ENCODE measurements at regions not wholly inside any gene's neighbourhood (a gene's known extent, or its start where the extent isn't known, plus 50 kb on each side); places are given as distances from the start of the nearest gene placed in this dataset.

DNA sequence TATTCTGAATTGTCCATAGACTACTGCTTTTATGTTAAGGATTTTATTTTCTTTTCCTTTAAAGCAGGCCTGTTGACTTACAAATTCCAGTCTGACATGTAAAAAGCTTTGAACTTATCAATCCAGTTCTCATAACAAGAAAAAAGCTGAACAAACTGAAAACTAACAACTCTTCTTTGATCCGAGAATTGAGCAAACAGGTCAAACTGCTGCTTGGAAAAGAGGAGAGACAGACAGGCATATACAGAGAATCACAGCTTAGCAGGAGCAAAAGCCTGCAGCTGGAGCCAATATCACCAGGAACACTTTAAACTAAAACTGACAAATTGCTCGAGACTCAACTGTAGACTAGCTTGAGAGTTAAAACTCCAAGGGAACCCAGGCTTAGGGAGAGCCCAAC, 85.8 kb downstream of the HINT1 start:
- DNase-seq = no peak
- no peaks in the 10 kb centered on the region for H3K4me1 ChIP-seq (ENCODE audit: insufficient read depth, low read length)
- CTCF ChIA-PET = no interaction called here
- H3K4me1 Mint-ChIP-seq (ENCODE audit: low read depth) = peaks cover 23% of the 10 kb centered on the region
- no peaks in the 10 kb centered on the region for H3K36me3 Mint-ChIP-seq (ENCODE audit: low read depth)
- H3K4me3 Mint-ChIP-seq = no peak overlapping the region
- H3K9me3 ChIP-seq (ENCODE audit: control insufficient read depth in 1 of 2, insufficient read depth in 1 of 2, low read length in 2 of 2) = no peaks in the 10 kb centered on the region
- POLR2A ChIA-PET = interaction anchor here (0.6 to 1.0 kb wide), 2 partner anchors 10 to 416 kb away, joined by 3 read pairs; no protein-coding TSS in a partner anchor
- no peaks in the 10 kb centered on the region for H3K9me3 Mint-ChIP-seq
- no peak overlapping the region for H3K27ac ChIP-seq (ENCODE audit: low read depth in 1 of 2, low read length in 2 of 2)
- no peak overlapping the region for H3K4me3 ChIP-seq (ENCODE audit: low read length)
- no peak for ATAC-seq (ENCODE audit: poor library complexity)
- H3K36me3 ChIP-seq (ENCODE audit: insufficient read depth, low read length) = no peaks in the 10 kb centered on the region
- no peaks in the 10 kb centered on the region for H3K27me3 Mint-ChIP-seq
- intact Hi-C loops (cut with DNase I, micrococcal nuclease) = no loop called here
- no peaks in the 10 kb centered on the region for H3K27me3 ChIP-seq (ENCODE audit: control insufficient read depth in 1 of 2, insufficient read depth in 2 of 2, low read length in 2 of 2)
- no peak overlapping the region for H3K27ac Mint-ChIP-seq
- TF ChIP-seq, protein P1, sequence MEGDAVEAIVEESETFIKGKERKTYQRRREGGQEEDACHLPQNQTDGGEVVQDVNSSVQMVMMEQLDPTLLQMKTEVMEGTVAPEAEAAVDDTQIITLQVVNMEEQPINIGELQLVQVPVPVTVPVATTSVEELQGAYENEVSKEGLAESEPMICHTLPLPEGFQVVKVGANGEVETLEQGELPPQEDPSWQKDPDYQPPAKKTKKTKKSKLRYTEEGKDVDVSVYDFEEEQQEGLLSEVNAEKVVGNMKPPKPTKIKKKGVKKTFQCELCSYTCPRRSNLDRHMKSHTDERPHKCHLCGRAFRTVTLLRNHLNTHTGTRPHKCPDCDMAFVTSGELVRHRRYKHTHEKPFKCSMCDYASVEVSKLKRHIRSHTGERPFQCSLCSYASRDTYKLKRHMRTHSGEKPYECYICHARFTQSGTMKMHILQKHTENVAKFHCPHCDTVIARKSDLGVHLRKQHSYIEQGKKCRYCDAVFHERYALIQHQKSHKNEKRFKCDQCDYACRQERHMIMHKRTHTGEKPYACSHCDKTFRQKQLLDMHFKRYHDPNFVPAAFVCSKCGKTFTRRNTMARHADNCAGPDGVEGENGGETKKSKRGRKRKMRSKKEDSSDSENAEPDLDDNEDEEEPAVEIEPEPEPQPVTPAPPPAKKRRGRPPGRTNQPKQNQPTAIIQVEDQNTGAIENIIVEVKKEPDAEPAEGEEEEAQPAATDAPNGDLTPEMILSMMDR (IDR thresholded peaks at IDR 0.05) = no peak

DNA sequence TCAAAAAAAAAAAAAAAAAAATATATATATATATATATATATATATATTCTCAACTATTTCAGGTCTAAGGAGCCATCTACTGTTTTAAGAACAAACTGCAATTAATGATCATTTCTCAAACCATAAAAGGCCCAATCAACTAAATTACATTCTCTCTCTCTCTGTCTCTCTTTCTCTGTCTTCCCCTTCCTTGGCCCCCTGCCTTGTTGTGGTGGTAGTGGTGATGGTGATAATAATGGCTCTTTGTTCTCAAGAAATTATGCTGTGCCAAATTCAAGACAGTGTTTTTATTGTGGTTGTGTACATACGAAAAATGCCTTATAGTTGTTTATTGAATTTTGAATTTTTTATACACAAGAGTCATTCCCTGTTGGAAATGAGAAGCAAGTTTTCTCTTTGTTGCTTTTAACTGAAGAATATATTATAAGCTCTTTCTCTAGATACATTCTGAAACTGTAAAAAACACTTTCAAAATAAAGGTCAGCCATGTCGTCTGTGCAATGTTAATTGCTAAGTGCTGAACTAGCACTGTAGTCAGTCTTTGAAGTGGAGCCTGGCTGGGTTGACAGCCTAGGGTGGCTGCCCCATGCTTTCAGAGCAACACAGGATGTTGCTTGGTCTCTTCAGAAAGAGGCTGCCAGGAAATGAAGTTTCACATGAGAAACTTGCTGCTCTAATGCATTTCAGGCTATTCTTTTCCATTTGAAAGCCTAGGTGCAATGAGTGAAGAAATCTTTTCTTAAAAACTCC, 96.0 kb downstream of the HINT1 start:
- TF ChIP-seq, protein P1 (IDR thresholded peaks at IDR 0.05) = peak; percentile 30
- CTCF ChIA-PET = no interaction called here
- Histone ChIP-seq H3K27ac (ENCODE audit: low read depth in 1 of 2, low read length in 2 of 2) (peak overlapping the region; percentile 7 to 61), H3K4me3 (ENCODE audit: low read length) (peak overlapping the region; percentile 20), H3K36me3 (ENCODE audit: insufficient read depth, low read length) (no peaks in the 10 kb centered on the region), H3K4me1 (ENCODE audit: insufficient read depth, low read length) (peaks cover 23% of the 10 kb centered on the region), H3K9me3 (ENCODE audit: control insufficient read depth in 1 of 2, insufficient read depth in 1 of 2, low read length in 2 of 2) (peaks cover 6 to 19% of the 10 kb centered on the region in 2 experiments), H3K27me3 (ENCODE audit: control insufficient read depth in 1 of 2, insufficient read depth in 2 of 2, low read length in 2 of 2) (no peaks in the 10 kb centered on the region)
- Mint-ChIP-seq H3K4me3 (peak overlapping the region; percentile 70), H3K27me3 (no peaks in the 10 kb centered on the region), H3K36me3 (ENCODE audit: low read depth) (peaks cover 21% of the 10 kb centered on the region), H3K27ac (peak overlapping the region; percentile 94), H3K9me3 (peaks cover 9% of the 10 kb centered on the region), H3K4me1 (ENCODE audit: low read depth) (peaks cover 52% of the 10 kb centered on the region)
- DNase-seq (peak; percentile 26 to 87 (median 58)), ATAC-seq (ENCODE audit: poor library complexity) (peak; percentile 100)
- intact Hi-C loops (cut with DNase I, micrococcal nuclease) = loop anchor here in 1 of 2 experiments (5.0 kb wide), 1 partner anchor 197 kb away; no protein-coding TSS in a partner anchor
- POLR2A ChIA-PET = interaction anchor here (0.6 to 1.0 kb wide), 2 partner anchors 10 to 245 kb away, joined by 3 read pairs; no protein-coding TSS in a partner anchor

DNA sequence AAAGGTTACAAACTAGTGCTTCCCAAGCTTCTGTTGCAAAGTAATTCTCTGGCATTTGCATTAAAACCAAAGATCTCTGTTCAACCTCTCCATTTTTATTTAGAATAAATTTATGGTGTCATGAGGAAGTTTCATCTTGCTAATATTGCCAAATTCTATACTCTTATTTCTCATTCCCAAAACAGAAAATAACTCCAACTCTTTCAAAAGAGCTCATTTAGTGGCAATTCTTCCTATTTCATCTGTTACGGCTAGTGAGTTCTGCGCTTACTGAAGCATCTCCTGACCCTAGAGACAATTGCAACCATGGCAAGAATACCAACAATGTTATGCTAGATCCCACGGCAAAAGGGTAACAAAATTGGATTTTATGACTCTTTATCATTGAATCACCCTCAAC, 97.0 kb downstream of the HINT1 start:
- H3K27ac Mint-ChIP-seq = peak overlapping the region; percentile 94
- CTCF ChIA-PET = interaction anchor here (1.4 kb wide), 1 partner anchor 9 kb away, joined by 3 read pairs; no protein-coding TSS in a partner anchor
- H3K4me1 ChIP-seq (ENCODE audit: insufficient read depth, low read length) = peaks cover 23% of the 10 kb centered on the region
- DNase-seq = no peak
- TF ChIP-seq, protein P1 (IDR thresholded peaks at IDR 0.05) = no peak
- ATAC-seq (ENCODE audit: poor library complexity) = no peak
- peaks cover 21% of the 10 kb centered on the region for H3K36me3 Mint-ChIP-seq (ENCODE audit: low read depth)
- H3K9me3 Mint-ChIP-seq = peaks cover 9% of the 10 kb centered on the region
- intact Hi-C loops (cut with DNase I, micrococcal nuclease) = loop anchor here in 1 of 2 experiments (5.0 kb wide), 1 partner anchor 196 kb away; no protein-coding TSS in a partner anchor
- POLR2A ChIA-PET = no interaction called here
- no peak overlapping the region for H3K4me3 ChIP-seq (ENCODE audit: low read length)
- H3K27ac ChIP-seq (ENCODE audit: low read depth in 1 of 2, low read length in 2 of 2) = peak overlapping the region in 1 of 2 donors; percentile 4
- H3K36me3 ChIP-seq (ENCODE audit: insufficient read depth, low read length) = no peaks in the 10 kb centered on the region
- H3K4me3 Mint-ChIP-seq = no peak overlapping the region
- H3K27me3 Mint-ChIP-seq = no peaks in the 10 kb centered on the region
- H3K4me1 Mint-ChIP-seq (ENCODE audit: low read depth) = peaks cover 52% of the 10 kb centered on the region
- no peaks in the 10 kb centered on the region for H3K27me3 ChIP-seq (ENCODE audit: control insufficient read depth in 1 of 2, insufficient read depth in 2 of 2, low read length in 2 of 2)
- peaks cover 6 to 19% of the 10 kb centered on the region in 2 experiments for H3K9me3 ChIP-seq (ENCODE audit: control insufficient read depth in 1 of 2, insufficient read depth in 1 of 2, low read length in 2 of 2)
